GM06990 (cell line): ENCODE measurements at regions not wholly inside any gene's neighbourhood (a gene's known extent, or its start where the extent isn't known, plus 50 kb on each side); places are given as distances from the start of the nearest gene placed in this dataset.

ENCODE experiments used
- DNase-seq: peaks from one replicate; pipeline ENCODE4 v3.0.0-alpha.2; 2011; ENCODE audit not compliant: insufficient read length; ENCODE audit errors: extremely low read depth
- H3K27me3 ChIP-seq: replicated peaks from 2 replicates; pipeline ENCODE4 v1.6.0; 2011; ENCODE audit warnings: low read length; ENCODE audit not compliant: control insufficient read depth, insufficient read depth
- H3K36me3 ChIP-seq: 2 replicates; pipeline ENCODE4 v1.5.1; 2011; ENCODE audit warnings: low read length; ENCODE audit not compliant: control insufficient read depth, insufficient read depth
- H3K4me3 ChIP-seq: replicated peaks from 2 replicates; pipeline ENCODE4 v1.5.1; 2011; ENCODE audit warnings: low read depth, mild to moderate bottlenecking, control low read depth, low read length
- CTCF ChIP-seq: IDR thresholded peaks from 2 replicates; pipeline ENCODE4 v1.5.1; 2011; ENCODE audit warnings: low read length, control low read depth, mild to moderate bottlenecking, inconsistent platforms; ENCODE audit not compliant: insufficient read depth, poor library complexity, severe bottlenecking

- TF ChIP-seq CTCF: no peak
- H3K4me3 ChIP-seq: no peak overlapping the region
- no peaks in the 10 kb centered on the region; the same call in 1 of the 2 replicates for H3K27me3 ChIP-seq
- no peak for DNase-seq
- H3K36me3 ChIP-seq: no peaks in the 10 kb centered on the region
Measured at GRCh38 chr3:150299201-150299600, 108.9 kb upstream of the TSC22D2 start.

GRCh38 chr3:150296966-150297365, 111.1 kb upstream of the TSC22D2 start:
- Histone ChIP-seq H3K27me3 (no peaks in the 10 kb centered on the region; the same call in 1 of the 2 replicates), H3K4me3 (no peak overlapping the region), H3K36me3 (no peaks in the 10 kb centered on the region)
- no peak for TF ChIP-seq CTCF
- no peak for DNase-seq

- Histone ChIP-seq H3K36me3 (no peaks in the 10 kb centered on the region), H3K4me3 (no peak overlapping the region), H3K27me3 (no peaks in the 10 kb centered on the region; the same call in 1 of the 2 replicates)
- TF ChIP-seq CTCF: no peak
- DNase-seq: no peak
Measured at GRCh38 chr3:150296123-150296735, 111.9 kb upstream of the TSC22D2 start.

GRCh38 chr3:150293401-150294001, 114.6 kb upstream of the TSC22D2 start:
- no peaks in the 10 kb centered on the region for H3K27me3 ChIP-seq
- no peaks in the 10 kb centered on the region for H3K36me3 ChIP-seq
- no peak for DNase-seq
- no peak for TF ChIP-seq CTCF
- no peak overlapping the region for H3K4me3 ChIP-seq

- no peak for TF ChIP-seq CTCF
- H3K27me3 ChIP-seq: no peaks in the 10 kb centered on the region
- H3K4me3 ChIP-seq: no peak overlapping the region
- H3K36me3 ChIP-seq: no peaks in the 10 kb centered on the region
- DNase-seq: no peak
Measured at GRCh38 chr3:150292891-150293290, 115.2 kb upstream of the TSC22D2 start.

- DNase-seq: no peak
- Histone ChIP-seq H3K27me3 (no peaks in the 10 kb centered on the region), H3K36me3 (no peaks in the 10 kb centered on the region), H3K4me3 (no peak overlapping the region)
- TF ChIP-seq CTCF: no peak
Measured at GRCh38 chr3:150291515-150291914, 116.6 kb upstream of the TSC22D2 start.
